Mammary epithelial cell (primary cell): ENCODE measurements at regions not wholly inside any gene's neighbourhood (a gene's known extent, or its start where the extent isn't known, plus 50 kb on each side); places are given as distances from the start of the nearest gene placed in this dataset.

ENCODE experiments used
- EZH2 ChIP-seq: IDR thresholded peaks from 2 replicates; pipeline ENCODE4 v1.6.1; 2012; ENCODE audit warnings: low read length, inconsistent platforms, borderline replicate concordance
- TF ChIP-seq, protein P1 (sequence below), 2 donors: IDR thresholded peaks in 1 of 2; conservative IDR thresholded peaks in 1 of 2; 2 replicates each; pipeline ENCODE4 v1.5.1; 2011 to 2012; ENCODE audit warnings: inconsistent platforms in 2 of 2, low read length in 2 of 2, mild to moderate bottlenecking in 2 of 2, control low read depth in 1 of 2, low read depth in 1 of 2; ENCODE audit not compliant: insufficient read depth in 1 of 2; ENCODE audit errors: extremely low read depth in 1 of 2

DNA sequence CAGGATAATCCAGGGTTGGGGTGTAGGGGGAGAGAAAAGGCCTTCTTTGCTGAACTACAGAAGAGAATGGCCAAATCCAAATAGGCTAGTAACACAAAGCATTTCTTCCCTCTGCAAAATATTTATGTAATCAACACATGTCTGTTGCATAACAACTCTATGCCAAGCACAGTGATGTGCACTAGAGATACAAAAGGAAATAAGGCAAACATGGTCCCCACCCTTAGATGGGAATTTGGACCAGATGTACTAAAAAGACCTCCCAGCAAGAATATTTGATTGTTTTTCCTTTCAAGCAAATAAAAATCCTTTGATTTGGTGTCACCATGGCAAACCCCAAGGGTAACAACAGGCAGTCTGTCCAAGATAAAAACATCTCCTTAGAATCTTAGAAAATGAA is 177.6 kb upstream of the FGF13 start:
- TF ChIP-seq, protein P1, sequence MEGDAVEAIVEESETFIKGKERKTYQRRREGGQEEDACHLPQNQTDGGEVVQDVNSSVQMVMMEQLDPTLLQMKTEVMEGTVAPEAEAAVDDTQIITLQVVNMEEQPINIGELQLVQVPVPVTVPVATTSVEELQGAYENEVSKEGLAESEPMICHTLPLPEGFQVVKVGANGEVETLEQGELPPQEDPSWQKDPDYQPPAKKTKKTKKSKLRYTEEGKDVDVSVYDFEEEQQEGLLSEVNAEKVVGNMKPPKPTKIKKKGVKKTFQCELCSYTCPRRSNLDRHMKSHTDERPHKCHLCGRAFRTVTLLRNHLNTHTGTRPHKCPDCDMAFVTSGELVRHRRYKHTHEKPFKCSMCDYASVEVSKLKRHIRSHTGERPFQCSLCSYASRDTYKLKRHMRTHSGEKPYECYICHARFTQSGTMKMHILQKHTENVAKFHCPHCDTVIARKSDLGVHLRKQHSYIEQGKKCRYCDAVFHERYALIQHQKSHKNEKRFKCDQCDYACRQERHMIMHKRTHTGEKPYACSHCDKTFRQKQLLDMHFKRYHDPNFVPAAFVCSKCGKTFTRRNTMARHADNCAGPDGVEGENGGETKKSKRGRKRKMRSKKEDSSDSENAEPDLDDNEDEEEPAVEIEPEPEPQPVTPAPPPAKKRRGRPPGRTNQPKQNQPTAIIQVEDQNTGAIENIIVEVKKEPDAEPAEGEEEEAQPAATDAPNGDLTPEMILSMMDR (conservative IDR thresholded peaks at IDR 0.05 in 1 of 2, IDR thresholded peaks at IDR 0.05 in 1 of 2; ENCODE audit: extremely low read depth in 1 of 2, insufficient read depth in 1 of 2, low read depth in 1 of 2, low read length in 2 of 2): no peak
- TF ChIP-seq EZH2: no peak
